Fibroblast of pulmonary artery (primary cell): ENCODE measurements at regions not wholly inside any gene's neighbourhood (a gene's known extent, or its start where the extent isn't known, plus 50 kb on each side); places are given as distances from the start of the nearest gene placed in this dataset.

Experiments
- DNase-seq: peaks from one replicate; pipeline ENCODE4 v3.0.0-alpha.2; 2010; ENCODE audit warnings: low read depth
- H3K4me3 ChIP-seq: replicated peaks from 2 replicates; pipeline ENCODE4 v1.5.1; 2011; ENCODE audit warnings: low read depth, mild to moderate bottlenecking, control low read depth, low read length, moderate library complexity
- TF ChIP-seq, protein P1 (sequence below): IDR thresholded peaks from 2 replicates; pipeline ENCODE4 v1.5.1; 2011; ENCODE audit warnings: mild to moderate bottlenecking, control low read depth, low read length, inconsistent platforms; ENCODE audit errors: missing control alignments

DNA sequence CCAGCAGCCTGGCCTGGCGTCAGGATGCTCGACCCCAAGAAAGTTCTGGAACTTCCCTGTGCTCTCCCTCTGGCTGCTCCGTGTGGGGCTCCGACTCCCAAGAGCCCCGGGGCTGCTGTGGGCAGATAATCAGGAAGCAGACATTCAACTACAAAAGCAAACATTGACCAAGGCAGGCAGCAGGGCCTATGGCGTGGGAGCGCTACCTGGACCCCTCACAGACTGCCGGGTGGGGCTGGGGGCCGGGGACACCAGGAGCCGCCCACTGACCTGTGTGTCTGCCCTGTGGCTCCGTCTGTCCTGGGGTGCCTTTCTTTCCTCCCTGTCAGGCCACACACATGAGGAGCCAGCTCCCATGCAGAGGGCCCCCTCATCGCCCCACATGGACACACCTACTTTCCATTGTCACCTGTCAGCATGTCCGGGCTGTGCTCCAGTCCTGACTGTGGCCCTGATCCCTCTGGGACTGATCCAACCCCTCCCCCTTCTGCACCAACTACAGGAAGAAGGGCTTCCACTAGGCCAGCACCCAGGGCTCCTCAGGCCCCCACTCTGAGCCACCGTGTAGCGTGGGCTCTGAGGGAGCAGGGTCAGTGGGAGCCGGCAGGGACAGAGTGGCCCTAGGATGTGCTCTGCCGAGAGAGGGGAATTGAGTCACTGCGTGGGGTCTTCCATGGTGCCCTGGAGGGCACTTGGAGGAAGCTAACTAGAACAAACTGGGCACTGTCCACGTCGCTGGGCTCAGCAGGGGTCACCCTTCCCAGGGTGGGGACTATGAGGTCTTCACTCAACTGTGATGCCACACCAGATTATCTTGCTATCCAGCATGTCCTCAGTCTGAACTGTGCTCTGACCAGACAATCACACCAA, 215.4 kb upstream of the C14orf180 start:
- no peak overlapping the region for H3K4me3 ChIP-seq
- TF ChIP-seq, protein P1, sequence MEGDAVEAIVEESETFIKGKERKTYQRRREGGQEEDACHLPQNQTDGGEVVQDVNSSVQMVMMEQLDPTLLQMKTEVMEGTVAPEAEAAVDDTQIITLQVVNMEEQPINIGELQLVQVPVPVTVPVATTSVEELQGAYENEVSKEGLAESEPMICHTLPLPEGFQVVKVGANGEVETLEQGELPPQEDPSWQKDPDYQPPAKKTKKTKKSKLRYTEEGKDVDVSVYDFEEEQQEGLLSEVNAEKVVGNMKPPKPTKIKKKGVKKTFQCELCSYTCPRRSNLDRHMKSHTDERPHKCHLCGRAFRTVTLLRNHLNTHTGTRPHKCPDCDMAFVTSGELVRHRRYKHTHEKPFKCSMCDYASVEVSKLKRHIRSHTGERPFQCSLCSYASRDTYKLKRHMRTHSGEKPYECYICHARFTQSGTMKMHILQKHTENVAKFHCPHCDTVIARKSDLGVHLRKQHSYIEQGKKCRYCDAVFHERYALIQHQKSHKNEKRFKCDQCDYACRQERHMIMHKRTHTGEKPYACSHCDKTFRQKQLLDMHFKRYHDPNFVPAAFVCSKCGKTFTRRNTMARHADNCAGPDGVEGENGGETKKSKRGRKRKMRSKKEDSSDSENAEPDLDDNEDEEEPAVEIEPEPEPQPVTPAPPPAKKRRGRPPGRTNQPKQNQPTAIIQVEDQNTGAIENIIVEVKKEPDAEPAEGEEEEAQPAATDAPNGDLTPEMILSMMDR: no peak
- no peak for DNase-seq

DNA sequence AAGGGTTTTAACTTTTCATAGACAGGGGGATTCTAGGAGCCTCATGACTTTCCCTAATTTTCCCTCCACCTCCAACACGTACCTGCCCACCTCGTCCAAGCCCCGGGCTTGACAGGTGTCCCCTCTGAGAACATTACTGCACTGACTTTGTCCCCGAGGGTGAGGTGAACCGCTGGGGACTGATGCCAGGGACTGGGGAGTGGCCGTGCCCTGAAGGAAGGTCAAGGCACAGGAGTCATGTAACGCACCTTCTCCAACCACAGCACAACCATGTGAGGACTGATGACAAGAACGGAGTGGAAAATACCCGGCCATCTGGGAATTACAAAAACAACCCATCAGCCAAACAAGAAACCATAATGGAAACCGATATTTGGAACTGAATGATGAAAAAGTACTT, 214.7 kb upstream of the C14orf180 start:
- TF ChIP-seq, protein P1: no peak
- DNase-seq: no peak

GRCh38 chr14:104366931-104367865, 212.4 kb upstream of the C14orf180 start:
- no peak for DNase-seq
- H3K4me3 ChIP-seq: no peak overlapping the region
- TF ChIP-seq, protein P1: no peak

More for the DNA sequence above, 214.7 kb upstream of the C14orf180 start:
- H3K4me3 ChIP-seq: no peak overlapping the region

DNA sequence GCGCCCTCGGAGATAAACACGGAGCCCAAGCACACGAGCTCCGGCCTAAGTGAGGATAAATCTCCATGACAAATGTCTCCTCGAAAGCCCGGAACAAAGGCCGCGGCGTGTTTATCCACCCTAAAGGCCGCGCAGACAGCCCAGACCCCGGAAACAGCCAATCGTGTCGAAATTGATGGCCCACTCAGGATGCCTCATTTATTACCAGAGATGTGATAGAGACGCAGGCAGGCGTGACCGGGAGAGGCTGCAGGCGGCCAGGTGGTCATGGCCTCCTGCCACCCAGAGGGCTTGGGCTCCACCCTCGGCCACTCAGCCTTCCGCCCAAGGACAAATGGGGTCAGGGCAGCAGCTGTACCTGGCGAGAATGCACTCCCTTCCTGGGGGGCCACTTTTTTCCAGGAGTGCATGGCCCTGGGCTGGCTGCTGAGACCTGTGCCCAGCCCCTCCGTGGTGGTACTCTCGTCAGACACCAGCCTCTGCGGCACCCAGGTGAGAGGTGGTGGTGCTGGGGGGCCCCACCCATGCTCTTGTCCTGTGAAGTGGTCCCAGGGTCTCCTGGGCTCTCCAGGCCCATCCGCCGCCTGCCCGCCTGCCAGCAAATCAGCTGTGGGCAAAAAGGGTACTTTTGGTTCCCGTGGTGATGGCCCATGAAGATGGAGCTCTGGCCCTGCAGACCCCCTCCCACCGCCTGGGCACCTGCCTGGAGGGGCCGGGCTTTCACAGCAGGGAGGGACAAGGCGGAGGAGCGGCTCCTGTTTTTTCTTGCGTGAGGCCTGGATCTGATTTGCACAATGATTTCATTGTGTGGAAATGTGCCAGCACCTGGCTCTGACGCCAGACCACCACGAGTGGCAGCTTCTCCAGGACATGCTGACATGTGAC, 211.5 kb upstream of the C14orf180 start:
- TF ChIP-seq, protein P1: no peak
- DNase-seq: no peak
- H3K4me3 ChIP-seq: no peak overlapping the region

DNA sequence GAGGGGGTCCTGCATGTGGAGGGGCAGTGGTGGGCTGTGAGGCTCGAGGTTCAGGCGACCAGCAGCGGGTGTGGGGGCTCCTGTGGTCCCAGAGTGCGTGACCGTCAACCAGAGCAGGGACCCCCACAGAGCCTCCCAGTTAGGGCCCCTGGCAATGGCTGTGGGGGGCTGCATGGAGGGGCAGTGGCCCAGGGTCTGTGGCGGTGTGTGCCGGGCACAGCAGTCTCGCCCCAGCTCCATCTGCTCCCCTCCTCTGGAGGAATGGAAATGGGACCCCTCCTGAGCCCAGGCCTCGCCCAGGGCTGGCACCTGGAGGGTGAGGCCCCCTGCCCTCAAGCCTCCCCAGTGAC, 210.8 kb upstream of the C14orf180 start:
- TF ChIP-seq, protein P1: no peak
- DNase-seq: no peak
- H3K4me3 ChIP-seq: no peak overlapping the region

DNA sequence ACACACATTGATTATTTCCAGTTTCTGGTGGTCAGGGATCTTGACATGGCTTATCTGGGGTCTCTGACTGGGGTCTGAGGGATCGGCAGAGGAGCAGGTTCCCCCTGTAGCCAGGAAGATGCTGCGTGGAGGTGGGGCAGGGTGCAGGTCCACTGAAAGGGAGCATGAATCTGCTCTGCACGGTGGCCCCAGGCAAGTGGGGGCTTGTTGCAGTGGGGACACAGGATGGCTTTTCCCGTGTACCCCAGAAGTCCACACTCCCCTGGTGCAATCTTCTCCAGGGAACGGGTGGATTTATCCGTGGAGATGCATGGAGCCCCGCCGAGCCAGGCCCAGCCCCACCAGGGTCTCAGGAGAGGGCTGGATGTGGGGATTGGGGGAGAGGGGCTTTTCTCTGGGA, 210.4 kb upstream of the C14orf180 start:
- TF ChIP-seq, protein P1: no peak
- DNase-seq: no peak

More for the DNA sequence above, 210.4 kb upstream of the C14orf180 start:
- no peak overlapping the region for H3K4me3 ChIP-seq
